CD4-positive, alpha-beta T cell treated with Interleukin-15 for 1 hour (primary cell): ENCODE measurements at regions not wholly inside any gene's neighbourhood (a gene's known extent, or its start where the extent isn't known, plus 50 kb on each side); places are given as distances from the start of the nearest gene placed in this dataset.
"Not testable (repeated sequence)": the region's sequence is repeated elsewhere in the genome, so short reads cannot be mapped to it uniquely, and the experiment has no call there.

Experiments
- DNase-seq: peaks from one replicate; pipeline ENCODE4 v3.0.0-alpha.2; 2020

- DNase-seq = no peak
Measured at GRCh38 chr4:153079857-153080391, 124.3 kb upstream of the TRIM2 start.

GRCh38 chr4:153081006-153081580, 123.2 kb upstream of the TRIM2 start:
- DNase-seq = no peak

GRCh38 chr4:153081693-153082092, 122.5 kb upstream of the TRIM2 start:
- no peak for DNase-seq

- no peak for DNase-seq
Measured at GRCh38 chr4:153082322-153083301, 121.6 kb upstream of the TRIM2 start.

GRCh38 chr4:153083447-153083947, 120.7 kb upstream of the TRIM2 start:
- peak; percentile 39 for DNase-seq

GRCh38 chr4:153084224-153084979, 119.8 kb upstream of the TRIM2 start:
- no peak for DNase-seq

- peak; percentile 71 for DNase-seq
Measured at GRCh38 chr4:153084980-153085630, 119.1 kb upstream of the TRIM2 start.

- DNase-seq = no peak
Measured at GRCh38 chr4:153087671-153088194, 116.5 kb upstream of the TRIM2 start.

GRCh38 chr4:153089742-153090141, 114.5 kb upstream of the TRIM2 start:
- DNase-seq = no peak

GRCh38 chr4:153090181-153090580, 114.1 kb upstream of the TRIM2 start:
- no peak for DNase-seq

- DNase-seq = no peak
Measured at GRCh38 chr4:153090670-153091385, 113.4 kb upstream of the TRIM2 start.

- DNase-seq = no peak
Measured at GRCh38 chr4:153093396-153093795, 110.8 kb upstream of the TRIM2 start.

- DNase-seq = no peak
Measured at GRCh38 chr4:153093802-153094201, 110.4 kb upstream of the TRIM2 start.

- no peak for DNase-seq
Measured at GRCh38 chr4:153094435-153094834, 109.8 kb upstream of the TRIM2 start.

- DNase-seq = no peak
Measured at GRCh38 chr4:153095448-153096204, 108.6 kb upstream of the TRIM2 start.

GRCh38 chr4:153096344-153096743, 107.9 kb upstream of the TRIM2 start:
- DNase-seq = no peak

- DNase-seq = no peak
Measured at GRCh38 chr4:153098427-153098826, 105.8 kb upstream of the TRIM2 start.

GRCh38 chr4:153099391-153100140, 104.7 kb upstream of the TRIM2 start:
- DNase-seq = no peak

GRCh38 chr4:153106736-153107135, 97.5 kb upstream of the TRIM2 start:
- not testable (repeated sequence) for DNase-seq

GRCh38 chr4:153107246-153107645, 97.0 kb upstream of the TRIM2 start:
- no peak for DNase-seq
